ENCODE measurements at regions not wholly inside any gene's neighbourhood (a gene's known extent, or its start where the extent isn't known, plus 50 kb on each side); places are given as distances from the start of the nearest gene placed in this dataset.

DNA sequence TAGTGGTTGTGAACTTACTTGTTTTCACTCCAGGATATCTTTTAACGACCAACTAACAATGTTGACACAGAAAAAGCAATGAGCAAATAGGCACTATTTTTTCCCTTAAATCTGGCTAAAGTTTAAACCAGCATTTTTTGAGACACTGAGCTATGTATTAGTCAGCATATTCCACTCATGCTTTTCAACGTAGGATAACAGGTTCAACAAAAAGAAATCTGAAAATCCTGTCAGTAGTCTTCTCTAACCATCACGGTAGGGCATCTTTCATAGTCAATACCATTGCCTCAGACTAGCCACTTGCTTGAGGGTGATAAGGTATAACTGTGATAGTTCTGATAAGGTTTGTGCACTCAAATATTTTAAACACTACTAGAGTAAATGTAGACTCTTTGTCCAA lies 1177.3 kb upstream of the NUDT12 start:
- DNase-seq: no peak

DNA sequence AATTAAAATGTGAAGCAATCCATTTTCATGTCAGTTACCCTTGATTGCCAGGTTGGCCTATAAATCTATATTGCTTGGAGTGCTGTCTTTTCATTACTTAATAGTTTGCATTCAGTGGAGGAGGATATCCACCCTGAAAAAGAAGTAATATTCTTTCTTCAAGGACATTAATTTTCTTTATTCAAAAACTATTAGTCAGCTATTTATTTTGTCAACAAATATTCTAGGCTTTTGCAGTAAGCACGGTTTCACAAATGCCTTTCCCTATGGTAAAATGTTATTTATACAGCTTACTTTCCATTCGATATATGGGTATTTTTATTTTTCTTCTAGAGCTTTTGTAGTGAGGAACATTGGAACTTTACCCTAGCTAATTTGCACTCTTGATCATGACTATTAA lies 1176.9 kb upstream of the NUDT12 start:
- DNase-seq: no peak

DNA sequence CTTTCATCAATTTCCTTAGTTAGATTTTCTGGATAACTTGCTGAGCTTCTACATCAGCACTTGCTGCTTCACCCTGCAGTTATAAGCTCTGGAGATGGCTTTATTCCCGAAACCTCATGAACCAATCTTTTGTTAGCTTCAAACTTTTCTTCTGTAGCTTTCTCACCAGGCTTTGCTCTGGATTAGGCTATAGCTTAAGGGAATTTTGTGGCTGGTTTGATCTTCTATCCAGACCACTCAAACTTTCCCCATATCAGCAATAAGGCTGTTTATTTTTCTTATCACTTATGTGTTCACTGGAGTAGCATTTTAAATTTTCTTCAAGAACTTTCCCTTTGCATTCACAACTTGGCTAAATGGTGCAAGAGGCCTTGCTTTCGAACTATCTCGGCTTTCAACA lies 1173.5 kb upstream of the NUDT12 start:
- no peak for DNase-seq

DNA sequence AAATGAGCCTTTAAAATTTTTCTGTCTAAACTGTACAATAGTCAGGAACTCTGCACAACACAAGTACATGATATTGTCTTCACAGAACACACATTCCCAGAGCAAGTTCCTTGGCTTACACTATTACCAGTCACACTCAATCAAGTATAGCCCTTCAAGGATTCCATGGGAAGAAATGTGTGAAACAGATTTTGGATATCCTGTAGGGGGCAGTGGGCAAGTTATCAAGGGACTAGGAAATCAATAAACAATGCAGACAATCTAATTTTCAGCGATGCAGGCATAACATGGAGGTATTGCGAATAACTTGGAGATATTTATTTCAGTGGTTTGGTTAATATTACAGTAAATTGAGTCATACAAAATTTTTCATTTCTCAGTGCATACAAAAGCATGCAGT lies 1171.5 kb upstream of the NUDT12 start:
- DNase-seq: no peak

GRCh38 chr5:104733063-104733669 lies 1170.6 kb upstream of the NUDT12 start:
- no peak for DNase-seq

GRCh38 chr5:104731331-104731730 lies 1168.7 kb upstream of the NUDT12 start:
- DNase-seq: no peak

GRCh38 chr5:104708027-104708426 lies 1145.4 kb upstream of the NUDT12 start:
- no peak for DNase-seq

DNA sequence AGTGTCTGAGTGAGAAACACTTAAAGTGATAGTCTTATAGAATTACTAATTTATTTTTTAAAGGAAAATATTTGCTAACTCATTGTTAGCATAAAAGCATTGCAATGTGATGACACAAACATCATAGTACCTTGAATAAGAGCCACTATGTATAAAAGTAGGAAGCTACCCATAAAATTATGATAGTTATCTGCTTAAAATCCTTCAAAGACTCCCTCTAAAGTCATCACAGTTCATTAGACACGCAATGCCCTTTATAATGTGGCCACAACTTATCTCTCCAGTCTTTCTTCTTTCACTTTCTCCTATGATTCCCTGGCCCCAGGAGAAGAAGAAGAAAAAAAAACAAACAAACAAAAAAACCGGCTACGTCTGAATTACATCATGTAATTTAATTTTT lies 1144.0 kb upstream of the NUDT12 start:
- no peak for DNase-seq

DNA sequence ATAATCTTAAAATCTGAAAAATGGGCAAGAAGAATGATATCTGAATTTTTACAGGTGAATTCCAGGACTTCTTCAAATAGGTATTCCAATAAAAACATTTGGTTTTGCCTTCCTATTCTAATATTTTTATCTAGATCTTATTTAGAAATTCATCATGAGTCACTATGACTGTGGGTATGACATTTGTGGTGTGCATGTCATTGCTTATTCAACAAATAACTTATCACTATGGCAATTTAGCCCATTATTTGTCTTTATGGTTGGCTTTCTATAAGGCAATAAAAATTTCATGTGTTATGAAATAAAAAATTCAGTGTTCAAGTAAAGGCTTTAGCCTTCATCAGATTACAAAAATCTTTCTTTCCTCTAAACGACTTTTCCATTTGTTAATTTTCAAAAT lies 1139.6 kb upstream of the NUDT12 start:
- no peak for DNase-seq

- DNase-seq: no peak
These were observed 1136.8 kb upstream of the NUDT12 start for GRCh38 chr5:104699438-104699837.

DNA sequence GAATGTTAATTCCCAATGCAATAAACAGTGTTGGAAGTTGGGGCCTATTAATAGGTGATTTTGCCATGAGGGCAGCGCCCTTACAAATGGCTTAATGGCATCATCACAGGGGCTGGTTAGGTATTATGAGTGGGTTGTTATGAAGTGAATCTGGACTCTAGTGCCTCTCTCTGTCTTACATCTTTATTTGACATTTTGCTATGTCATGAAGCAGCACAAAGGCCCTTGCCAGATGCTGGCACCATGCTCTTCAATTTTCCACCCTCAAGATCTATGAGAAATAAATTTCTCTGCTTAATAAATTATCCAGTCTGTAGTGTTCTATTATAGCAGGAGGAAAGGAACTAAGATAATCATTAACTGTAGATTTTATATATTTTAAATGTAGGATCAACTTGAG lies 1098.7 kb upstream of the NUDT12 start:
- no peak for DNase-seq

- DNase-seq: no peak
These were observed 1096.9 kb upstream of the NUDT12 start for GRCh38 chr5:104659497-104659896.

DNA sequence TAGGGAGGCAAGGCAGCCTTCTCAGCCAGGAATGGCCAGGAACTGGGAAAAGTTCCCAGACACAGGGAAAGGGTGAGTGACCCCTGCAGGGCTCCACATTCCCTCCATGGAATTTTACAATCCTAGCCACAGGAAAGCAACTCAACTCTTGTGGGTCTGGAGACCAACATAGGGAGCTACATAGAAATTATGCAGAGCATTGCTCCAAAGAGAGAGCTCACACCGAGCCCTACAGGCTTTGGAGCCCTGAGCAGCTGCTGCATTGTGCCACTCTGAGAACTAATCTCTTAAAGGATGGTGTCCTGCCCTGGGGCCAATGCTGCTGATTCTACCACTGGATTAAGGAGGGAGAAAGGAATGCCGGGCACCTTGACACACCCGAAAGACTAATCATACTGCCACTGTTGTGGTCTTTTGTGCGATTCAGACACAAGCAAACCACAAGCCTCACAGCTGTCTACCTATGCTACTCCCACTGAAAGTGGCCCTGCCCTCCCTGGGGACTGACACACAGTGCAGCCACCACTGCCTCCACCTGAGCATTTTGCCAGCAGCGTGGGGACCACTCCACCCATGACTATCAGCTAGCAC lies 1089.8 kb upstream of the NUDT12 start:
- no peak for DNase-seq

DNA sequence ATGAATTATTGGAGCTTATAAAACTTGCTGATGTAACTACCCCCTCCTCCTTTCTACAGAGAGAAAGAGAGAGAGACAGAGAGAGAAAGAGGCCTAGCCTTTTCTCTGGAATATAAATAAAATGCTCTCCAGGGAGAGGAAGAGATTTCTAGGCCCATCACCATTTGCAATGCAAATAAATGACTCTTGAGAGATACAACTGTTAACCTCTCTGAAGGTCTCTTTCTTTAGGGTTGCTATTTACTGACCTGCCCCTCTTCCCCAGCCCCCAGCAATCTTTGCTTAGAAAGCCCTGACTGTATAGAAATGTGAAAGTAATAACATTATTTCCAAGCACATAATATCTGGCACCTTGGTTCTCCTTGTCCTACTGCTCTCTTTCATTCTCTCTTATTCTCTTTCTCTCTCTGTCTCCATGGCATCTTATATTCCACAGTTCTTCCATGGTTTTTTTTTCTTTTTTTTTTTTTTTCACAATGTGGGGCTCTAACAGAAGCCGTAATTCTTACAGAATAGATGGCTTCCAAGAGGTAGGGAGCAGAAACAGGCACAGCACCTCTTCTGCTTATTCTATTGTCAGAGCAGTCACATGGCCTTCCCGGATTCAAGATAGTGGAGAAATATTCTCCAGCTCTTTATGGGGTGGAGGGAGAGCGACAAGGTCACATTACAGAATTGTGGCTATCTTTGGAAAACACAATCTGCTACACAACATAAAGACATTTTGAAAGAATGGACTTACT lies 1087.9 kb upstream of the NUDT12 start:
- DNase-seq: no peak

DNA sequence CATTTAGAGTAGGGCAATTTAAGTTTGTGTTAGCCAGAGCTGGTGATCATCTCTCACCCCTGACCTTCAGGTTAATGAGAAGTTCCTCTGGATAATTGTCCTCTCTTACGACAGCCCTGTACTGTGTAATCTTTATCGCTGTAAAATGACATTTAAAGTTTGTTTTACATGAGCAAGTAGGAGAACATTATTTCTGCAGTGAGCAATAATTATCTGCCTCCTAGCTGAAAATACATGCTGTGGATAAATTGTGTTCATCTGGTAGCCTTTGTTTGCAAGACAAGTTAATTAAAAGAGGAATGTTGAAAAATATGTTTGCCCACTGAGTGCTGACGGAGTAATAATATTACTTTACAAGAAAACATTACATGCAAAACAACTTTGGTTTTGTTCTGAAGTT lies 1083.8 kb upstream of the NUDT12 start:
- no peak for DNase-seq

DNA sequence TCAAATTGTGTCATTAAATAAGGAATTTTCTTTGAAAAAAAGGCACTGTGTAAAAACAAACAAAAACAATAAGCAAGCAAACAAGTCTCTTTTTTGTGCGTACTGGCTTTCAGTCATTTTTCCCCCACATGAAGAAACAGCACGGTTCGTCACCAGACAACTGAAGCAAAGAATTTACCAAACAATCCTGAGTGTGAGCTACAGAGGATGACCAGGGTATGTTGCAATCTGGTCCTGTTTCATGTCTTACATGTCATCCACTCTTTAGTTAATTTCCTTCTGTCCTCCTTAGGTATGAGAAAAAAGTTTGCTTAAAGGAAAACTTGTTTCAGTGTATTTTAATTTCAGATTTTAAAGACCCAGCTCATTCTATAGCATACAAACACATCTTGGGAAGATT lies 1080.7 kb upstream of the NUDT12 start:
- no peak for DNase-seq

DNA sequence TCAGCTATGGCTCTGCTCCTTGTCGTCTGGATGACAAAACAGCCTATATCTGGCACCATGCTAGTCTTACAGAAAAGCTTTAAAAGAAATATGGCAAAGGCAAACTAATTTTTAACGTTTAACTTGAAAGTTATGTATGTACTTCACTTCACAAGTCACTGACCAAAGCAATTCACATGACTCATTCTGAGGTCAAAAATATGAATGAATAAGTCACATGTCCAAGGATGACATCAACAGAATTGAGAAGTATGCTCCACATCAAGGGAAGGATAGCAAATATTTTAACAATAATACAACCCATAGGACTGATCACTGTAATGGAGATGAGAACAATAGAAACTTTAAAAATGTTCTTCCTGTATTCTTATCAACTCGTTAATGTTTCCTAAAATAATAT lies 1072.6 kb upstream of the NUDT12 start:
- DNase-seq: no peak

- DNase-seq: no peak
These were observed 1066.3 kb upstream of the NUDT12 start for GRCh38 chr5:104628911-104629310.

GRCh38 chr5:104626122-104626521 lies 1063.5 kb upstream of the NUDT12 start:
- no peak for DNase-seq

- no peak for DNase-seq
These were observed 1049.4 kb upstream of the NUDT12 start for GRCh38 chr5:104612005-104612404.

DNA sequence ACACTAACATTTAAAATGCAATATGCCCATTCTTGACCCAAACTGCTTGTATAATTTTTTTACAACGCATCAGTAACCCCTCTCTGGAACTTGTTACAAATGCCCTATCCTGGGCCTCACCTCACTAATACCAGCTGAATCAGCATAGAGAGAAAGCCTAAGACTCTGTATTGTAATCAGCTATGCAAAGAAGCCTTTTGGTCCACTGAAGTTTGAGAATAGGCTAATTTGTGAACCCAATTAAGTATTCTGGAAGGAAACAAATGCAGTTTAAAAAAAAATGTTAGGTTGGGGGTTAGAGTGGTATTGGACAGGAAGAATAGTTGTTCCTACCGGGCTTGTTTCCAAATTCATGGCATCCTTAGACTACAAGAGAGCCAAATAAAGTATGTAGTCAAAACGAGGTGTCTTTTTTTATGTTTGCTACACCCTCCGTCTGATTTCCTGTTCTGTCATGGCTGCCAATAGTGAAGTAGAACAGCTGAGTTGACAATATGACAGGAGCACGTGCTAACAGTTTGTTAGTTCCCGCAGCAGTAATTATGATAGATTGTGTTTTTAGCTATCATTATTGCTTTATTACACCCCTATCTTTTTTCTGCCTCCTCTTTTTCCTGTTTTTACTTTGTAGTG lies 1048.7 kb upstream of the NUDT12 start:
- no peak for DNase-seq

DNA sequence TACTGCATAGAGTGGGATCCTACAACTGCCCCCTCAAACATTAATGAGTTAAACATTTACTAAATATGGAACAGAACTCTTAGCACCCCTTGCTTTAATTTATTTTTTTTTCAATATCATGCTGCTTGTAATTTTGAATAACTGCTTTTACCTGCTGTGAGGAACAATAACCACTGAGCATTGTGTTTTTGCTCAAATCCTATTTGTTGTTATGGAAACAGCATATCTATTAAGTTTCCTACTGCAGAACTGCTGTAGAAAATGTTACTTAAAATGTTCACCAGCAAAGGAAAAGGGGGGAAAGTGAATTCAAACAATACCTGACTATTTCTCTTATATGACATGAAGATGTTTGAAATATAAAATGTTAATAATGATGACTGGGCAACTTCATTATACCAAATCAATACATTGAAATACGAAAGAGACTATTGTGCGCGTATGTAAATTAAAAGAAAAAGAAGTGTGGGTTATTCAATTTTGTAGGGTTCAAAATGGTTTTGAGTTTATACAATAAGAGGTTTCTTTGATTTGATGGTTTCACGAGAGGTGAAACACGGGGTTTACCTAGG lies 1043.8 kb upstream of the NUDT12 start:
- DNase-seq: no peak

DNA sequence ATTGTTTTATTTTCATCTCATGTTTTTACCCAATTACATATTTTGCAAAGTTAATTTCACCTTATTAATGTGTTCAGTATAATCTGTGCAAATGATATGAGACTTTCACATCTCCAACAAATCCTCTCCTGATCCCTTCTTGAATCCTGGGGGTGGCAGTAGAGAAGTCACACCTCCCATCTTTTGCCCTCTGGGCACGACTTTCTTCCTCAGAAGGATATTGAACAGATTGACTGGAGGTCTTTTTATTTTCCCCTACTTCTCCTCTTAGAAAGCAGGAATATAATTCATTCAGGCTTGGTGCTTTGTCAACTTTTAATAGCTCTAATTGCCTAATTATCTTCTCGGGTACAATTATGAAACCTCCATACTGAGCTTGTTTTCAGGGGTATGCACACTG lies 1037.1 kb upstream of the NUDT12 start:
- DNase-seq: no peak

DNA sequence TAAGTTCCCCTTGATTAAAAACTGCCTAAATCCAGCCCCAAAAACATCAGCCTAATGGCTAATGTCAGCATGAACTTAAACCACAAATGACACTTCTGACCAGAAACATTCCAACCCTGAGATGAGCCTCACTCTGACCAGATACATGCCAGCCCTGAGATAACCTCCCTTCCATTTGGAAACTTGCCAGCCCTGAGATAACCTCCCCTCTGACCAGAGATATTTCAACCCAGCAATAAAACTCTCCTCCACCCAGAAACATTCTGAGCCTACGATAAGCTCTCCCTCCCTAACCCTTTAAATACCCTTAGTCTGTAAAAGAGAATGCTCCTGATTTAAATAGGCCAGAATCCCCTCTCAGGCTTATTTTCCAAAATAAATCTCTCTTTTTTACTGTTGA lies 1035.7 kb upstream of the NUDT12 start:
- no peak for DNase-seq
